ENCODE measurements at regions not wholly inside any gene's neighbourhood (a gene's known extent, or its start where the extent isn't known, plus 50 kb on each side); places are given as distances from the start of the nearest gene placed in this dataset.

GRCh38 chr4:108261026-108261425 is 92.3 kb upstream of the LEF1 start:
- no peaks in the 10 kb centered on the region for H3K36me3 ChIP-seq (ENCODE audit: control insufficient read depth in 2 of 2, extremely low read depth in 1 of 2, insufficient read depth in 2 of 2, low read length in 2 of 2)
- intact Hi-C loops (cut with micrococcal nuclease) = no loop called here
- POLR2A ChIA-PET = no interaction called here

More at GRCh38 chr4:108261026-108261425, 92.3 kb upstream of the LEF1 start:
- Histone ChIP-seq H3K79me2 (ENCODE audit: control insufficient read depth, insufficient read depth, low read length) (no peaks in the 10 kb centered on the region), H3K27ac (ENCODE audit: insufficient read depth, low read depth, low read length) (no peak overlapping the region), H3K4me3 (replicated peaks in 1 of 3; ENCODE audit: insufficient read depth in 1 of 3, low read depth in 1 of 3, low read length in 3 of 3) (no peak overlapping the region), H2AFZ (ENCODE audit: low read depth, low read length) (no peak overlapping the region), H3K4me2 (ENCODE audit: insufficient read depth, low read length) (no peak overlapping the region), H4K20me1 (replicated peaks; ENCODE audit: control insufficient read depth, extremely low read depth, insufficient read depth, low read length) (no peaks in the 10 kb centered on the region), H3K9ac (replicated peaks; ENCODE audit: extremely low read depth, insufficient read depth, low read length) (no peak overlapping the region), H3K9me3 (replicated peaks; ENCODE audit: control insufficient read depth, insufficient read depth, low read length) (no peaks in the 10 kb centered on the region), H3K27me3 (ENCODE audit: control insufficient read depth in 2 of 2, insufficient read depth in 2 of 2, low read length in 2 of 2) (no peaks in the 10 kb centered on the region), H3K9me1 (replicated peaks; ENCODE audit: control insufficient read depth, extremely low read depth, insufficient read depth, low read length) (no peaks in the 10 kb centered on the region), H3K4me1 (ENCODE audit: control insufficient read depth, extremely low read depth, insufficient read depth, low read length) (no peaks in the 10 kb centered on the region)
- CTCF ChIA-PET = no interaction called here
- TF ChIP-seq JUN (IDR thresholded peaks at IDR 0.05; ENCODE audit: borderline replicate concordance, insufficient read depth, insufficient read length, low read depth) (no peak), MYC (IDR thresholded peaks at IDR 0.05; ENCODE audit: low read depth, low read length) (no peak), POLR2A (IDR thresholded peaks at IDR 0.05; ENCODE audit: low read depth, low read length) (no peak), POLR2AphosphoS5 (IDR thresholded peaks at IDR 0.05; ENCODE audit: insufficient read depth, low read depth, low read length) (no peak), GATA2 (IDR thresholded peaks at IDR 0.05; ENCODE audit: insufficient read depth, insufficient read length, low read depth, low read length) (no peak), EZH2 (IDR thresholded peaks at IDR 0.05; ENCODE audit: borderline replicate concordance, low read depth, low read length, severe bottlenecking) (no peak), FOS (IDR thresholded peaks at IDR 0.05; ENCODE audit: borderline replicate concordance, insufficient read depth, low read length) (no peak)
- TF ChIP-seq, protein P1, sequence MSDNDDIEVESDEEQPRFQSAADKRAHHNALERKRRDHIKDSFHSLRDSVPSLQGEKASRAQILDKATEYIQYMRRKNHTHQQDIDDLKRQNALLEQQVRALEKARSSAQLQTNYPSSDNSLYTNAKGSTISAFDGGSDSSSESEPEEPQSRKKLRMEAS (IDR thresholded peaks at IDR 0.05; ENCODE audit: insufficient read depth, insufficient read length) = no peak
- TF ChIP-seq, protein P2, sequence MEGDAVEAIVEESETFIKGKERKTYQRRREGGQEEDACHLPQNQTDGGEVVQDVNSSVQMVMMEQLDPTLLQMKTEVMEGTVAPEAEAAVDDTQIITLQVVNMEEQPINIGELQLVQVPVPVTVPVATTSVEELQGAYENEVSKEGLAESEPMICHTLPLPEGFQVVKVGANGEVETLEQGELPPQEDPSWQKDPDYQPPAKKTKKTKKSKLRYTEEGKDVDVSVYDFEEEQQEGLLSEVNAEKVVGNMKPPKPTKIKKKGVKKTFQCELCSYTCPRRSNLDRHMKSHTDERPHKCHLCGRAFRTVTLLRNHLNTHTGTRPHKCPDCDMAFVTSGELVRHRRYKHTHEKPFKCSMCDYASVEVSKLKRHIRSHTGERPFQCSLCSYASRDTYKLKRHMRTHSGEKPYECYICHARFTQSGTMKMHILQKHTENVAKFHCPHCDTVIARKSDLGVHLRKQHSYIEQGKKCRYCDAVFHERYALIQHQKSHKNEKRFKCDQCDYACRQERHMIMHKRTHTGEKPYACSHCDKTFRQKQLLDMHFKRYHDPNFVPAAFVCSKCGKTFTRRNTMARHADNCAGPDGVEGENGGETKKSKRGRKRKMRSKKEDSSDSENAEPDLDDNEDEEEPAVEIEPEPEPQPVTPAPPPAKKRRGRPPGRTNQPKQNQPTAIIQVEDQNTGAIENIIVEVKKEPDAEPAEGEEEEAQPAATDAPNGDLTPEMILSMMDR (IDR thresholded peaks at IDR 0.05; ENCODE audit: extremely low read depth in 1 of 2, insufficient read depth in 1 of 2, low read depth in 1 of 2, low read length in 2 of 2) = no peak
- FAIRE-seq = no peak
- DNase-seq (ENCODE audit: low read depth, low spot score) = no peak
- dilution Hi-C loops (cut with MboI; ENCODE audit: extremely low pct_ligation_motif_present, low sequenced_read_pairs) = no loop called here
- BruUV-seq (replicated peaks) = no TSS peak

Measured in endothelial cell of umbilical vein (primary cell).